Urothelium cell line (cell line): ENCODE measurements at regions not wholly inside any gene's neighbourhood (a gene's known extent, or its start where the extent isn't known, plus 50 kb on each side); places are given as distances from the start of the nearest gene placed in this dataset.

ENCODE experiments used
- DNase-seq: peaks from one replicate; pipeline ENCODE4 v3.0.0; 2011; ENCODE audit warnings: low spot score, mixed read lengths
- FAIRE-seq: peaks from 2 replicates; lab custom pipeline; 2011; peaks lifted over from hg19 to GRCh38; lab: Jason Lieb, UNC

GRCh38 chr2:226655871-226656270 is 143.7 kb downstream of the IRS1 start:
- DNase-seq, result no peak
- no peak for FAIRE-seq

- DNase-seq, result no peak
- no peak for FAIRE-seq
Measured at GRCh38 chr2:226652983-226653765, 146.4 kb downstream of the IRS1 start.

GRCh38 chr2:226652369-226652768 is 147.3 kb downstream of the IRS1 start:
- DNase-seq, result peak; percentile 59
- peak; percentile 30 for FAIRE-seq

- peak; percentile 86 for DNase-seq
- peak; percentile 90 for FAIRE-seq
Measured at GRCh38 chr2:226649871-226650660, 149.6 kb downstream of the IRS1 start.

GRCh38 chr2:226649201-226649600 is 150.4 kb downstream of the IRS1 start:
- DNase-seq (no peak), FAIRE-seq (no peak)

- DNase-seq (no peak), FAIRE-seq (no peak)
Measured at GRCh38 chr2:226647621-226648518, 151.8 kb downstream of the IRS1 start.

- DNase-seq (peak; percentile 16), FAIRE-seq (no peak)
Measured at GRCh38 chr2:226644399-226644865, 155.2 kb downstream of the IRS1 start.

GRCh38 chr2:226643946-226644282 is 155.7 kb downstream of the IRS1 start:
- FAIRE-seq (no peak), DNase-seq (no peak)

GRCh38 chr2:226643030-226643945 is 156.3 kb downstream of the IRS1 start:
- FAIRE-seq, result no peak

GRCh38 chr2:226641008-226641407 is 158.6 kb downstream of the IRS1 start:
- no peak for FAIRE-seq
- no peak for DNase-seq

More at GRCh38 chr2:226643030-226643945, 156.3 kb downstream of the IRS1 start:
- no peak for DNase-seq

GRCh38 chr2:226640501-226640900 is 159.1 kb downstream of the IRS1 start:
- FAIRE-seq, result no peak
- DNase-seq, result no peak

- DNase-seq, result no peak
- peak; percentile 20 for FAIRE-seq
Measured at GRCh38 chr2:226639550-226639949, 160.1 kb downstream of the IRS1 start.

- no peak for FAIRE-seq
Measured at GRCh38 chr2:226638576-226638975, 161.0 kb downstream of the IRS1 start.

GRCh38 chr2:226637383-226637782 is 162.2 kb downstream of the IRS1 start:
- FAIRE-seq, result no peak
- DNase-seq, result no peak

More at GRCh38 chr2:226638576-226638975, 161.0 kb downstream of the IRS1 start:
- no peak for DNase-seq

GRCh38 chr2:226636586-226636985 is 163.0 kb downstream of the IRS1 start:
- FAIRE-seq, result no peak

GRCh38 chr2:226634943-226635604 is 164.5 kb downstream of the IRS1 start:
- FAIRE-seq, result no peak
- no peak for DNase-seq

More at GRCh38 chr2:226636586-226636985, 163.0 kb downstream of the IRS1 start:
- DNase-seq, result no peak

GRCh38 chr2:226631671-226632070 is 167.9 kb downstream of the IRS1 start:
- DNase-seq (no peak), FAIRE-seq (no peak)

- no peak for DNase-seq
- no peak for FAIRE-seq
Measured at GRCh38 chr2:226631187-226631586, 168.4 kb downstream of the IRS1 start.

- no peak for DNase-seq
- FAIRE-seq, result no peak
Measured at GRCh38 chr2:226625946-226626345, 173.7 kb downstream of the IRS1 start.
